Stomach (tissue), 8 donors: ENCODE measurements at regions not wholly inside any gene's neighbourhood (a gene's known extent, or its start where the extent isn't known, plus 50 kb on each side); places are given as distances from the start of the nearest gene placed in this dataset.

ENCODE experiments used
- DNase-seq, 2 donors: peaks; one replicate each; pipeline versions ENCODE4 v3.0.0 to v3.0.0-alpha.2; 2013 to 2019
- H3K27ac ChIP-seq, 5 donors: fragments of 200-600 bp in 4 of 5; sonication (generic) in 4 of 5; one replicate each; pipeline ENCODE4 v1.5.1; 2013 to 2019; ENCODE audit warnings: mild to moderate bottlenecking in 1 of 5, moderate library complexity in 1 of 5
- H3K27me3 ChIP-seq, 3 donors: fragments of 200-600 bp; sonication (generic); one replicate each; pipeline ENCODE4 v1.5.1; 2017 to 2019; ENCODE audit warnings: mixed run types in 1 of 3
- H3K36me3 ChIP-seq, 4 donors: fragments of 200-600 bp; sonication (generic); 1 replicate in 3 of 4; 2 replicates in 1 of 4; pipeline ENCODE4 v1.5.1; 2016 to 2019
- H3K4me1 ChIP-seq, 4 donors: fragments of 200-600 bp; sonication (generic); one replicate each; pipeline ENCODE4 v1.5.1; 2016 to 2019
- H3K4me3 ChIP-seq, 4 donors: fragments of 200-600 bp; sonication (generic) in 3 of 4; one replicate each; pipeline ENCODE4 v1.5.1; 2016 to 2019; ENCODE audit warnings: mild to moderate bottlenecking in 1 of 4
- H3K9me3 ChIP-seq, 4 donors: fragments of 200-600 bp; sonication (generic); one replicate each; pipeline ENCODE4 v1.5.1; 2016 to 2019
- CTCF ChIP-seq, 7 experiments: fragments of 450-650 bp in 4 of 7; fragments of 200-600 bp in 3 of 7; sonication (generic) in 3 of 7; IDR thresholded peaks; one replicate each; pipeline ENCODE4 v1.5.1; 2016 to 2019; ENCODE audit warnings: antibody characterized with exemption in 7 of 7, control low read depth in 2 of 7, mild to moderate bottlenecking in 1 of 7
- EP300 ChIP-seq: sonication (generic); formaldehyde crosslinking; IDR thresholded peaks from one replicate; pipeline ENCODE4 v1.6.1; 2017; ENCODE audit warnings: antibody characterized with exemption
- POLR2A ChIP-seq, 4 donors: fragments of 450-650 bp; IDR thresholded peaks; one replicate each; pipeline ENCODE4 v1.6.1; 2016; ENCODE audit warnings: antibody characterized with exemption in 4 of 4, control low read depth in 2 of 4, mild to moderate bottlenecking in 1 of 4, moderate library complexity in 1 of 4
- POLR2AphosphoS5 ChIP-seq, 3 donors: sonication (generic); formaldehyde crosslinking; IDR thresholded peaks; one replicate each; pipeline ENCODE4 v1.6.1; 2016; ENCODE audit warnings: antibody characterized with exemption in 3 of 3
- WGBS, 5 donors: extraction: QIAGEN DNeasy Blood & Tissue Kit in 3 of 5; methylation state at CpG; one replicate each; pipeline versions ENCODE4 v1.1.5 to v1.1.7; 2013 to 2018; 5-methylcytosine and 5-hydroxymethylcytosine counted together
- intact Hi-C: fragments of 100-400 bp; cut with DNase I; formaldehyde crosslinking; loops from one replicate; pipeline ENCODE4 v1.15.1; 2023; ENCODE audit warnings: low total_unique reads
- donor health status: healthy with polysubstance abuse.
- donor health status: Bipolar disorder and iron deficiency.
- donor health status: healthy.

GRCh38 chr13:87894059-87894458 lies 222.9 kb downstream of the SLITRK5 start:
- intact Hi-C loops: no loop called here
- H3K4me1 ChIP-seq: no peaks in the 10 kb centered on the region
- no peak overlapping the region for H3K4me3 ChIP-seq
- H3K36me3 ChIP-seq: no peaks in the 10 kb centered on the region
- no peaks in the 10 kb centered on the region for H3K27me3 ChIP-seq
- WGBS, 5 donors: 54 to 79% (median 74%) methylated on average over 2 of the region's 2 CpGs
- H3K27ac ChIP-seq: no peak overlapping the region
- no peak for TF ChIP-seq EP300
- TF ChIP-seq CTCF (IDR thresholded peaks at IDR 0.05): no peak
- TF ChIP-seq POLR2AphosphoS5 (IDR thresholded peaks at IDR 0.05): no peak
- no peak for TF ChIP-seq POLR2A (IDR thresholded peaks at IDR 0.05)
- DNase-seq: no peak
- no peaks in the 10 kb centered on the region for H3K9me3 ChIP-seq

GRCh38 chr13:87903553-87903952 lies 232.4 kb downstream of the SLITRK5 start:
- peak in 1 of 2 donors; percentile 37 for DNase-seq
- Histone ChIP-seq H3K36me3 (no peaks in the 10 kb centered on the region), H3K9me3 (no peaks in the 10 kb centered on the region), H3K27me3 (no peaks in the 10 kb centered on the region), H3K4me3 (no peak overlapping the region), H3K27ac (no peak overlapping the region), H3K4me1 (no peaks in the 10 kb centered on the region)
- intact Hi-C loops: no loop called here
- TF ChIP-seq POLR2AphosphoS5 (IDR thresholded peaks at IDR 0.05) (no peak), EP300 (no peak), POLR2A (IDR thresholded peaks at IDR 0.05) (no peak), CTCF (IDR thresholded peaks at IDR 0.05) (no peak)

- Histone ChIP-seq H3K36me3 (no peaks in the 10 kb centered on the region), H3K4me1 (no peaks in the 10 kb centered on the region), H3K27ac (no peak overlapping the region), H3K9me3 (no peaks in the 10 kb centered on the region), H3K4me3 (no peak overlapping the region), H3K27me3 (no peaks in the 10 kb centered on the region)
- WGBS, 5 donors: 62 to 88% (median 74%) methylated on average over 3 of the region's 3 CpGs
- DNase-seq: peak in 1 of 2 donors; percentile 5
- intact Hi-C loops: no loop called here
- TF ChIP-seq POLR2A (IDR thresholded peaks at IDR 0.05) (no peak), CTCF (IDR thresholded peaks at IDR 0.05) (no peak), EP300 (no peak), POLR2AphosphoS5 (IDR thresholded peaks at IDR 0.05) (no peak)
Measured at GRCh38 chr13:87906411-87906810, 235.2 kb downstream of the SLITRK5 start.

- TF ChIP-seq CTCF (IDR thresholded peaks at IDR 0.05) (no peak), EP300 (no peak), POLR2AphosphoS5 (IDR thresholded peaks at IDR 0.05) (no peak), POLR2A (IDR thresholded peaks at IDR 0.05) (no peak)
Measured at GRCh38 chr13:87907202-87907601, 236.0 kb downstream of the SLITRK5 start.

More at GRCh38 chr13:87907202-87907601, 236.0 kb downstream of the SLITRK5 start:
- Histone ChIP-seq H3K4me1 (no peaks in the 10 kb centered on the region), H3K36me3 (no peaks in the 10 kb centered on the region), H3K4me3 (no peak overlapping the region), H3K27me3 (no peaks in the 10 kb centered on the region), H3K27ac (no peak overlapping the region), H3K9me3 (peaks cover 0 to 3% (median 1%) of the 10 kb centered on the region in 4 donors)
- DNase-seq: no peak
- intact Hi-C loops: no loop called here
- WGBS, 5 donors: 19 to 42% (median 34%) methylated on average over 1 of the region's 1 CpG
